ENCODE measurements at regions not wholly inside any gene's neighbourhood (a gene's known extent, or its start where the extent isn't known, plus 50 kb on each side); places are given as distances from the start of the nearest gene placed in this dataset.

- Histone ChIP-seq H3K4me1 (ENCODE audit: control insufficient read depth in 1 of 2, insufficient read depth in 2 of 2, low read length in 2 of 2) (no peaks in the 10 kb centered on the region), H3K9me3 (ENCODE audit: control insufficient read depth in 1 of 2, low read length in 2 of 2) (no peaks in the 10 kb centered on the region), H3K27me3 (ENCODE audit: control insufficient read depth in 1 of 2, insufficient read depth in 2 of 2, low read length in 2 of 2) (no peaks in the 10 kb centered on the region), H3K4me3 (ENCODE audit: low read depth in 1 of 2, low read length in 2 of 2) (no peak overlapping the region), H3K9ac (ENCODE audit: low read depth in 1 of 2, low read length in 2 of 2) (no peak overlapping the region), H3K27ac (ENCODE audit: low read depth, low read length) (no peak overlapping the region), H3K36me3 (ENCODE audit: control insufficient read depth in 1 of 2, insufficient read depth in 2 of 2, low read length in 2 of 2) (no peaks in the 10 kb centered on the region)
Observed at GRCh38 chr3:23055733-23056376, 147.3 kb upstream of the UBE2E2 start.

GRCh38 chr3:23062582-23062981 lies 140.5 kb upstream of the UBE2E2 start:
- no peaks in the 10 kb centered on the region for H3K27me3 ChIP-seq (ENCODE audit: control insufficient read depth in 1 of 2, insufficient read depth in 2 of 2, low read length in 2 of 2)
- H3K36me3 ChIP-seq (ENCODE audit: control insufficient read depth in 1 of 2, insufficient read depth in 2 of 2, low read length in 2 of 2) = no peaks in the 10 kb centered on the region
- no peaks in the 10 kb centered on the region for H3K4me1 ChIP-seq (ENCODE audit: control insufficient read depth in 1 of 2, insufficient read depth in 2 of 2, low read length in 2 of 2)
- H3K27ac ChIP-seq (ENCODE audit: low read depth, low read length) = no peak overlapping the region
- no peaks in the 10 kb centered on the region for H3K9me3 ChIP-seq (ENCODE audit: control insufficient read depth in 1 of 2, low read length in 2 of 2)
- no peak overlapping the region for H3K9ac ChIP-seq (ENCODE audit: low read depth in 1 of 2, low read length in 2 of 2)
- no peak overlapping the region for H3K4me3 ChIP-seq (ENCODE audit: low read depth in 1 of 2, low read length in 2 of 2)

GRCh38 chr3:23062982-23063381 lies 140.1 kb upstream of the UBE2E2 start:
- Histone ChIP-seq H3K4me3 (ENCODE audit: low read depth in 1 of 2, low read length in 2 of 2) (no peak overlapping the region), H3K9ac (ENCODE audit: low read depth in 1 of 2, low read length in 2 of 2) (no peak overlapping the region), H3K27ac (ENCODE audit: low read depth, low read length) (no peak overlapping the region), H3K27me3 (ENCODE audit: control insufficient read depth in 1 of 2, insufficient read depth in 2 of 2, low read length in 2 of 2) (no peaks in the 10 kb centered on the region), H3K36me3 (ENCODE audit: control insufficient read depth in 1 of 2, insufficient read depth in 2 of 2, low read length in 2 of 2) (no peaks in the 10 kb centered on the region), H3K9me3 (ENCODE audit: control insufficient read depth in 1 of 2, low read length in 2 of 2) (no peaks in the 10 kb centered on the region), H3K4me1 (ENCODE audit: control insufficient read depth in 1 of 2, insufficient read depth in 2 of 2, low read length in 2 of 2) (no peaks in the 10 kb centered on the region)

GRCh38 chr3:23067116-23067515 lies 136.0 kb upstream of the UBE2E2 start:
- Histone ChIP-seq H3K4me1 (ENCODE audit: control insufficient read depth in 1 of 2, insufficient read depth in 2 of 2, low read length in 2 of 2) (no peaks in the 10 kb centered on the region), H3K36me3 (ENCODE audit: control insufficient read depth in 1 of 2, insufficient read depth in 2 of 2, low read length in 2 of 2) (no peaks in the 10 kb centered on the region), H3K9ac (ENCODE audit: low read depth in 1 of 2, low read length in 2 of 2) (no peak overlapping the region), H3K27ac (ENCODE audit: low read depth, low read length) (no peak overlapping the region), H3K4me3 (ENCODE audit: low read depth in 1 of 2, low read length in 2 of 2) (no peak overlapping the region), H3K27me3 (ENCODE audit: control insufficient read depth in 1 of 2, insufficient read depth in 2 of 2, low read length in 2 of 2) (no peaks in the 10 kb centered on the region), H3K9me3 (ENCODE audit: control insufficient read depth in 1 of 2, low read length in 2 of 2) (no peaks in the 10 kb centered on the region)

GRCh38 chr3:23068016-23068728 lies 135.0 kb upstream of the UBE2E2 start:
- Histone ChIP-seq H3K27ac (ENCODE audit: low read depth, low read length) (no peak overlapping the region), H3K4me3 (ENCODE audit: low read depth in 1 of 2, low read length in 2 of 2) (no peak overlapping the region), H3K4me1 (ENCODE audit: control insufficient read depth in 1 of 2, insufficient read depth in 2 of 2, low read length in 2 of 2) (no peaks in the 10 kb centered on the region), H3K9ac (ENCODE audit: low read depth in 1 of 2, low read length in 2 of 2) (no peak overlapping the region), H3K27me3 (ENCODE audit: control insufficient read depth in 1 of 2, insufficient read depth in 2 of 2, low read length in 2 of 2) (no peaks in the 10 kb centered on the region), H3K36me3 (ENCODE audit: control insufficient read depth in 1 of 2, insufficient read depth in 2 of 2, low read length in 2 of 2) (no peaks in the 10 kb centered on the region), H3K9me3 (ENCODE audit: control insufficient read depth in 1 of 2, low read length in 2 of 2) (no peaks in the 10 kb centered on the region)

- H3K9ac ChIP-seq (ENCODE audit: low read depth in 1 of 2, low read length in 2 of 2) = no peak overlapping the region
- H3K36me3 ChIP-seq (ENCODE audit: control insufficient read depth in 1 of 2, insufficient read depth in 2 of 2, low read length in 2 of 2) = no peaks in the 10 kb centered on the region
- no peaks in the 10 kb centered on the region for H3K27me3 ChIP-seq (ENCODE audit: control insufficient read depth in 1 of 2, insufficient read depth in 2 of 2, low read length in 2 of 2)
- no peak overlapping the region for H3K27ac ChIP-seq (ENCODE audit: low read depth, low read length)
- no peak overlapping the region for H3K4me3 ChIP-seq (ENCODE audit: low read depth in 1 of 2, low read length in 2 of 2)
- H3K4me1 ChIP-seq (ENCODE audit: control insufficient read depth in 1 of 2, insufficient read depth in 2 of 2, low read length in 2 of 2) = no peaks in the 10 kb centered on the region
- no peaks in the 10 kb centered on the region for H3K9me3 ChIP-seq (ENCODE audit: control insufficient read depth in 1 of 2, low read length in 2 of 2)
Observed at GRCh38 chr3:23071296-23071695, 131.8 kb upstream of the UBE2E2 start.

- H3K36me3 ChIP-seq (ENCODE audit: control insufficient read depth in 1 of 2, insufficient read depth in 2 of 2, low read length in 2 of 2) = no peaks in the 10 kb centered on the region
- H3K9me3 ChIP-seq (ENCODE audit: control insufficient read depth in 1 of 2, low read length in 2 of 2) = no peaks in the 10 kb centered on the region
- H3K4me3 ChIP-seq (ENCODE audit: low read depth in 1 of 2, low read length in 2 of 2) = no peak overlapping the region
- no peaks in the 10 kb centered on the region for H3K4me1 ChIP-seq (ENCODE audit: control insufficient read depth in 1 of 2, insufficient read depth in 2 of 2, low read length in 2 of 2)
- H3K27ac ChIP-seq (ENCODE audit: low read depth, low read length) = no peak overlapping the region
- no peaks in the 10 kb centered on the region for H3K27me3 ChIP-seq (ENCODE audit: control insufficient read depth in 1 of 2, insufficient read depth in 2 of 2, low read length in 2 of 2)
- no peak overlapping the region for H3K9ac ChIP-seq (ENCODE audit: low read depth in 1 of 2, low read length in 2 of 2)
Observed at GRCh38 chr3:23071758-23072157, 131.4 kb upstream of the UBE2E2 start.

GRCh38 chr3:23072693-23073092 lies 130.4 kb upstream of the UBE2E2 start:
- Histone ChIP-seq H3K4me3 (ENCODE audit: low read depth in 1 of 2, low read length in 2 of 2) (no peak overlapping the region), H3K4me1 (ENCODE audit: control insufficient read depth in 1 of 2, insufficient read depth in 2 of 2, low read length in 2 of 2) (no peaks in the 10 kb centered on the region), H3K36me3 (ENCODE audit: control insufficient read depth in 1 of 2, insufficient read depth in 2 of 2, low read length in 2 of 2) (no peaks in the 10 kb centered on the region), H3K9me3 (ENCODE audit: control insufficient read depth in 1 of 2, low read length in 2 of 2) (no peaks in the 10 kb centered on the region), H3K27ac (ENCODE audit: low read depth, low read length) (no peak overlapping the region), H3K9ac (ENCODE audit: low read depth in 1 of 2, low read length in 2 of 2) (no peak overlapping the region), H3K27me3 (ENCODE audit: control insufficient read depth in 1 of 2, insufficient read depth in 2 of 2, low read length in 2 of 2) (no peaks in the 10 kb centered on the region)

- H3K4me1 ChIP-seq (ENCODE audit: control insufficient read depth in 1 of 2, insufficient read depth in 2 of 2, low read length in 2 of 2) = no peaks in the 10 kb centered on the region
- no peak overlapping the region for H3K4me3 ChIP-seq (ENCODE audit: low read depth in 1 of 2, low read length in 2 of 2)
- H3K27me3 ChIP-seq (ENCODE audit: control insufficient read depth in 1 of 2, insufficient read depth in 2 of 2, low read length in 2 of 2) = no peaks in the 10 kb centered on the region
- H3K9ac ChIP-seq (ENCODE audit: low read depth in 1 of 2, low read length in 2 of 2) = no peak overlapping the region
- H3K36me3 ChIP-seq (ENCODE audit: control insufficient read depth in 1 of 2, insufficient read depth in 2 of 2, low read length in 2 of 2) = no peaks in the 10 kb centered on the region
- no peak overlapping the region for H3K27ac ChIP-seq (ENCODE audit: low read depth, low read length)
- no peaks in the 10 kb centered on the region for H3K9me3 ChIP-seq (ENCODE audit: control insufficient read depth in 1 of 2, low read length in 2 of 2)
Observed at GRCh38 chr3:23073724-23074305, 129.3 kb upstream of the UBE2E2 start.

GRCh38 chr3:23075496-23075895 lies 127.6 kb upstream of the UBE2E2 start:
- H3K9me3 ChIP-seq (ENCODE audit: control insufficient read depth in 1 of 2, low read length in 2 of 2) = no peaks in the 10 kb centered on the region
- no peaks in the 10 kb centered on the region for H3K4me1 ChIP-seq (ENCODE audit: control insufficient read depth in 1 of 2, insufficient read depth in 2 of 2, low read length in 2 of 2)
- H3K4me3 ChIP-seq (ENCODE audit: low read depth in 1 of 2, low read length in 2 of 2) = no peak overlapping the region
- H3K9ac ChIP-seq (ENCODE audit: low read depth in 1 of 2, low read length in 2 of 2) = no peak overlapping the region
- H3K27ac ChIP-seq (ENCODE audit: low read depth, low read length) = no peak overlapping the region
- no peaks in the 10 kb centered on the region for H3K27me3 ChIP-seq (ENCODE audit: control insufficient read depth in 1 of 2, insufficient read depth in 2 of 2, low read length in 2 of 2)
- no peaks in the 10 kb centered on the region for H3K36me3 ChIP-seq (ENCODE audit: control insufficient read depth in 1 of 2, insufficient read depth in 2 of 2, low read length in 2 of 2)

Measured in duodenal mucosa (tissue), 2 donors.